Ovary (tissue), 3 donors: ENCODE measurements at regions not wholly inside any gene's neighbourhood (a gene's known extent, or its start where the extent isn't known, plus 50 kb on each side); places are given as distances from the start of the nearest gene placed in this dataset.

ENCODE experiments used
- CTCF ChIP-seq, 3 donors: fragments of 450-650 bp in 2 of 3; fragments of 200-600 bp in 1 of 3; IDR thresholded peaks; one replicate each; pipeline versions ENCODE4 v1.5.1 to v1.8.0; 2016 to 2022; ENCODE audit warnings: antibody characterized with exemption in 3 of 3, mild to moderate bottlenecking in 1 of 3
- EP300 ChIP-seq: sonication (generic); formaldehyde crosslinking; IDR thresholded peaks from one replicate; pipeline ENCODE4 v1.6.1; 2017; ENCODE audit warnings: antibody characterized with exemption
- donor health status: DM: no; HTN: no; CAD: no.

- TF ChIP-seq EP300 (no peak), CTCF (IDR thresholded peaks at IDR 0.05) (no peak)
Observed at GRCh38 chr4:170931321-170931720, 841.6 kb upstream of the AADAT start.
